ENCODE measurements at regions not wholly inside any gene's neighbourhood (a gene's known extent, or its start where the extent isn't known, plus 50 kb on each side); places are given as distances from the start of the nearest gene placed in this dataset.

DNA sequence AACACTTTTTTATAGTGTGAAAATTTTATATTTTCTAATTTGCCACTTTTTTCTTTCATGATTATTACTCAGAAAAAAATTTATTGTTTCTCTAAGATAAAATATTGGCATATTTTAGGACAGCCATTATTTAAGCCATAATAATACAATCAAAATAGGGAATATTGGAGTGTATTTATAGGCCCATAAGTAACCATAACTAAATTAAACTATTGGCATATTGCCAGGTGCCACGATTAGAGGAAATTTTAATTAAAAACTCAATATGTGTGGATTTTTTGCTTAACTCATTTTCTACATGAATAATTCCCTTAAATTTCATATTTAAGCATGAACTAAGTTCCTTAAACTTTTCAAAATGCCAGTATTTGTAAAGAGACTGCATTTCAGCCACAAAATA, 587.8 kb downstream of the IPMK start (continued):
- TF ChIP-seq, protein P1, sequence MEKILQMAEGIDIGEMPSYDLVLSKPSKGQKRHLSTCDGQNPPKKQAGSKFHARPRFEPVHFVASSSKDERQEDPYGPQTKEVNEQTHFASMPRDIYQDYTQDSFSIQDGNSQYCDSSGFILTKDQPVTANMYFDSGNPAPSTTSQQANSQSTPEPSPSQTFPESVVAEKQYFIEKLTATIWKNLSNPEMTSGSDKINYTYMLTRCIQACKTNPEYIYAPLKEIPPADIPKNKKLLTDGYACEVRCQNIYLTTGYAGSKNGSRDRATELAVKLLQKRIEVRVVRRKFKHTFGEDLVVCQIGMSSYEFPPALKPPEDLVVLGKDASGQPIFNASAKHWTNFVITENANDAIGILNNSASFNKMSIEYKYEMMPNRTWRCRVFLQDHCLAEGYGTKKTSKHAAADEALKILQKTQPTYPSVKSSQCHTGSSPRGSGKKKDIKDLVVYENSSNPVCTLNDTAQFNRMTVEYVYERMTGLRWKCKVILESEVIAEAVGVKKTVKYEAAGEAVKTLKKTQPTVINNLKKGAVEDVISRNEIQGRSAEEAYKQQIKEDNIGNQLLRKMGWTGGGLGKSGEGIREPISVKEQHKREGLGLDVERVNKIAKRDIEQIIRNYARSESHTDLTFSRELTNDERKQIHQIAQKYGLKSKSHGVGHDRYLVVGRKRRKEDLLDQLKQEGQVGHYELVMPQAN (conservative IDR thresholded peaks at IDR 0.05): no peak

DNA sequence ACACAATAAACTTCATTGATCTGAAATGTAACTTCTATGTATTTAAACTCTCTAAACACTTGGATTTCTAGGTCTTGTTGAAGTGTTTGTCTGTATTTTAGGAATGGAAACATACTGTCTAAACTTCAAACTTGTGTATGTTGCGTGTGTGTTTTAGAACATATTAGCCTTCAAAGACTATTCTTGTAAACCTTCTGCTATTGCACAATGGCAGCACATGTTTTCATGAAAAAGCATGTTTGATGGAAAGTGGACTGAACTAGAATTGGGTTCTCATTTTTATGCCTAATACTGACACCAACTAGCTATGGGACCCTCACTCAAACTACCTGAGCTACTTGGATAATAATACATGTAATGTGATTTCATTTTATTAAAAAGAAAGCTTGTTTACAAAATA, 592.6 kb downstream of the IPMK start:
- ChIA-PET POLR2A (no interaction called here), SMC1A (ENCODE audit: uncharacterized antibody, unreplicated experiment) (interaction anchor here (0.9 kb wide), 1 partner anchor 14 kb away, joined by 3 read pairs; no protein-coding TSS in a partner anchor), RAD21 (ENCODE audit: unreplicated experiment) (no interaction called here), CTCF (interaction anchor here (0.6 to 3.0 kb wide), 2 partner anchors 17 to 76 kb away, joined by 3 to 10 read pairs; no protein-coding TSS in a partner anchor)
- no peak overlapping the region for H3K9ac ChIP-seq (ENCODE audit: control insufficient read depth, insufficient read depth, low read length)
- intact Hi-C loops (cut with micrococcal nuclease; ENCODE audit: unreplicated experiment) (no loop called here), in situ Hi-C loops (cut with MboI) (no loop called here)
- no peaks in the 10 kb centered on the region for H3K79me2 ChIP-seq (ENCODE audit: control insufficient read depth, insufficient read depth, low read length)
- no peak overlapping the region for H3K27ac ChIP-seq (ENCODE audit: control insufficient read depth, insufficient read depth)
- no TSS peak for BruUV-seq (replicated peaks)
- no peaks in the 10 kb centered on the region for H3K9me3 ChIP-seq (replicated peaks; ENCODE audit: control insufficient read depth, insufficient read depth, low read length)
- DNase-seq (ENCODE audit: low read depth, low spot score) (no peak), ATAC-seq (no peak), FAIRE-seq (no peak)
- H3K27me3 ChIP-seq (replicated peaks in 1 of 2; ENCODE audit: control insufficient read depth in 2 of 2, insufficient read depth in 2 of 2, low read length in 1 of 2): no peaks in the 10 kb centered on the region
- H3K4me1 ChIP-seq (ENCODE audit: control insufficient read depth, insufficient read depth, low read length): no peaks in the 10 kb centered on the region
- 56% methylated on average over 1 of the region's 1 CpG for WGBS (ENCODE audit: insufficient coverage, insufficient replicate concordance, low lambda C conversion rate, missing lambda C conversion rate)
- no peak overlapping the region for H2AFZ ChIP-seq (ENCODE audit: control insufficient read depth, low read depth, low read length)
- no peak overlapping the region for H3K4me3 ChIP-seq
- no peaks in the 10 kb centered on the region for H4K20me1 ChIP-seq (ENCODE audit: control insufficient read depth, insufficient read depth)
- TF ChIP-seq CBFB (IDR thresholded peaks at IDR 0.05; ENCODE audit: low read depth) (no peak), MYB (IDR thresholded peaks at IDR 0.05; ENCODE audit: borderline replicate concordance, low read depth, low read length) (no peak)
- TF ChIP-seq, protein P2, sequence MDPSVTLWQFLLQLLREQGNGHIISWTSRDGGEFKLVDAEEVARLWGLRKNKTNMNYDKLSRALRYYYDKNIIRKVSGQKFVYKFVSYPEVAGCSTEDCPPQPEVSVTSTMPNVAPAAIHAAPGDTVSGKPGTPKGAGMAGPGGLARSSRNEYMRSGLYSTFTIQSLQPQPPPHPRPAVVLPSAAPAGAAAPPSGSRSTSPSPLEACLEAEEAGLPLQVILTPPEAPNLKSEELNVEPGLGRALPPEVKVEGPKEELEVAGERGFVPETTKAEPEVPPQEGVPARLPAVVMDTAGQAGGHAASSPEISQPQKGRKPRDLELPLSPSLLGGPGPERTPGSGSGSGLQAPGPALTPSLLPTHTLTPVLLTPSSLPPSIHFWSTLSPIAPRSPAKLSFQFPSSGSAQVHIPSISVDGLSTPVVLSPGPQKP (IDR thresholded peaks at IDR 0.05; ENCODE audit: low read depth, low read length): no peak
- H3K36me3 ChIP-seq (ENCODE audit: control insufficient read depth in 2 of 2, insufficient read depth in 2 of 2, low read length in 1 of 2): no peaks in the 10 kb centered on the region
- no peak overlapping the region for H3K4me2 ChIP-seq (ENCODE audit: control insufficient read depth, insufficient read depth)

Measured in GM12878 (cell line).